GM21528 (cell line): ENCODE measurements at regions not wholly inside any gene's neighbourhood (a gene's known extent, or its start where the extent isn't known, plus 50 kb on each side); places are given as distances from the start of the nearest gene placed in this dataset.

Experiments
- ATAC-seq: cut with Tn5 transposase; IDR thresholded peaks from one replicate; pipeline ENCODE4 v1.9.1; 2021; ENCODE audit warnings: mild to moderate bottlenecking, moderate library complexity; ENCODE audit not compliant: unreplicated experiment, low FRiP score

DNA sequence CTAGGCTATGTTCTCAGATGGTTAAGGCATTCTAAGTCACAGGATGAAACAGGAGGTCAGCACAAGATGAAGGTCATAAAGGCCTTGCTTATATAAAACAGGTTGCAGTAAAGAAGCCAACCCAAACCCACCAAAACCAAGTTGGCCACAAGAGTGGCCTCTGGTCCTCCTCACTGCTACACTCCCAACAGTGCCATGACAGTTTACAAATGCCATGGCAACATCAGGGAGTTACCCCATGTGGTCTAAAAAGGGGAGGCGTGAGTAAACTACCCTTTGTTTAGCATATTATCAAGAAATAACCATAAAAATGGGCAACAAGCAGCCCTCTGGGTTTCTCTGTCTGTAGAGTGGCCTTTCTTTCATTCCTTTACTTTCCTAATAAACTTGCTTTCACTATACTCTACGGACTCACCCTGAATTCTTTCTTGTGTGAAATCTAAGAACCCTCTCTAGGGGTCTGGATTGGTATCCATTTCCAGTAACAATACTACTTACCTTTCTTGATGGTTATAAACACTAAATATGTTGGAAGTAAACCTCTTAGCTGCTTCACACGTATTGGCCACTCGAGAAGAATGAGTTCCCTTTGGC lies 1237.9 kb downstream of the FAM181B start:
- no peak for ATAC-seq

- ATAC-seq: no peak
Measured at GRCh38 chr11:81494431-81494830, 1239.2 kb downstream of the FAM181B start.

- no peak for ATAC-seq
Measured at GRCh38 chr11:81492923-81493445, 1240.7 kb downstream of the FAM181B start.

DNA sequence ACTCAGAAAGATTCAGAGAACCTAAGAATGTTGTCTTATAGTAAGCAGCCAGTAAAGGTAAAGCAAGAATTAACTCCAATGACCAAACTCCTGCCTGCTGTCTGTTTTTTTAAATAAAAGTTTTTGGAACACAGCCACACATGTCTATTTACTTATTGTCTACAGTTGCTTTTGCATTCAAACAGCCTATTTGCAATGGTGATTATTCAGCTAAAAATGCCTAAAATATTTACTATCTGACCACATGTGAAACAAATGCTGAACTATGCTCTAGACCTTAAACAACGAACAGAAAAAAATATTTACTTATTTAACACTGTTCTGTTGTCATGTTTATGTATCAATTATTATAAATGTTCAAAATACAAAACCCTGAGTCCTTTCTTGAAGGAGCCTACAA lies 1246.6 kb downstream of the FAM181B start:
- no peak for ATAC-seq

DNA sequence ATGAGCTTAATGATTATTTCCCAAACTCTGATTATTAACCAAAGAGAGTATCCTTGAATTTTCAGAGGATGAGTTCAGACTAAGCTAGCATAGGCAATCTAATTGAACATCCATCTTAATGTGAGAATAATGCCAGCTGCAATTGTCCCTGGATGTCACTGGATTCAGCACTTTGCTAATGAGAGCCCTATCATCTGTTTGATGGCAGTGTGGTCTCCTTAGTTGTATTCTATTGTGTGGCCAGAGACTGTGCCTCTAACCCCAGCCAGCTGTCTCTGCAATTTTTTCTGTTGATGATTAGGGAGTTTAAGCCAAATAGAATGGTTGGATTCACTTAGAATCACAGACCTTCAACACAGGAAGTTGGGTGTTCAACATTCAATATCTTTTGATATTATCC lies 1249.5 kb downstream of the FAM181B start:
- no peak for ATAC-seq

- no peak for ATAC-seq
Measured at GRCh38 chr11:81477277-81477676, 1256.4 kb downstream of the FAM181B start.

DNA sequence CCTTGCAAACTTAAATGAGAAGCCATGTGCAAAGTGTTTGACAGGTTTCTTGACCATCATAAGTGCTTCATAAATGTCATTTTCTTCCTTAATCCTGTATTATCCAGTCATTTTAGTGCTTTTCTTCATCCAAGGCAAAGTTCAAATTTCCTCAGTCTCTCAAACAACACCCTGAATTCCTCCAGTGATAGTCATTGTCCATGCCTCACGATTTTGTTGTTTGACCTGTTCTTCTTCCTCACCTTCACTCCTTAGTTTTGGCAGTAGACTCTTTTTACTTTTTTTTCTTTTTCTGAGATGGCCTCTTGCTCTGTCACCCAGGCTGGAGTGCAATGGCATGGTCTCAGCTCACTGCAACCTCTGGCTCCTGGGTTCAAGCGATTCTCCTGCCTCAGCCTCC lies 1257.3 kb downstream of the FAM181B start:
- ATAC-seq: no peak

DNA sequence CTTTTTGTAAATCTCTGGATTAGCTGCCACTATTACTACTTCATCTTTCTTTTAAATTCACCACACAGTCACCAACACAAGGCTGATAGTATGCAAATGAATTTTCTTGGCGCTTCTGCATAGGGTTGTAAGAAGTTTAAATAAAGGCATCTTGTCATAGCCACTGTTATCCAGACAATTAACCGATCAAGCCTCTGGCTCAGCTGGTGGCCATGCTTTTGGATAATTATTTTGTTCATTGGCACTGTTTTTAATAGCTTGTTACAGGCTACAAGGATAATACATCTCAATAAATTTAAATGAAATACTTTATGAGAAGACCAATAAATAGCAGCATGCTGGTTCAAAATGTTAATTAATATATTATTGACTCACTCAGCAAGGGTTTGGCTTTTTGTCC lies 1261.0 kb downstream of the FAM181B start:
- no peak for ATAC-seq

- no peak for ATAC-seq
Measured at GRCh38 chr11:81470446-81470845, 1263.2 kb downstream of the FAM181B start.

GRCh38 chr11:81459766-81460306 lies 1273.8 kb downstream of the FAM181B start:
- no peak for ATAC-seq

GRCh38 chr11:81449588-81450156 lies 1284.0 kb downstream of the FAM181B start:
- ATAC-seq: no peak

GRCh38 chr11:81444297-81444696 lies 1289.4 kb downstream of the FAM181B start:
- ATAC-seq: no peak

- no peak for ATAC-seq
Measured at GRCh38 chr11:81432333-81432732, 1301.3 kb downstream of the FAM181B start.

DNA sequence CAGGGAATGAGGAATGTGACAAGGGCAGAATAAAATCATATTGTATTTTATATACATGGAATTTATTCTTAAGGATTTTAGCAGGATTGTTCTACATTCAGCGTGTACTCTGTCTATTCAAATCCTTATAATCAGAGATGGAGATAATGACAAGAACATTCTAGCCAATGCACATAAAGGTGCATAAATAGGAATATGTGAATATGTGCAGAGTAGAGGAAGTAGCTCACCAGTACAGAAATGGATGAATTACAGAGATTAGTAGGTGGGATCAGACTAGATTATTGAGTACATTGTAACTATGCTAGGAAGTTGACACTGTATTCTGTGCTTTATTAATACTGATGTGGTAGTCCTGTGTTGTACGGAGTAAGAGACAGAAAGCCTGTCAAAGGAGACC lies 1308.8 kb downstream of the FAM181B start:
- ATAC-seq: no peak

- ATAC-seq: no peak
Measured at GRCh38 chr11:81422402-81422801, 1311.3 kb downstream of the FAM181B start.

DNA sequence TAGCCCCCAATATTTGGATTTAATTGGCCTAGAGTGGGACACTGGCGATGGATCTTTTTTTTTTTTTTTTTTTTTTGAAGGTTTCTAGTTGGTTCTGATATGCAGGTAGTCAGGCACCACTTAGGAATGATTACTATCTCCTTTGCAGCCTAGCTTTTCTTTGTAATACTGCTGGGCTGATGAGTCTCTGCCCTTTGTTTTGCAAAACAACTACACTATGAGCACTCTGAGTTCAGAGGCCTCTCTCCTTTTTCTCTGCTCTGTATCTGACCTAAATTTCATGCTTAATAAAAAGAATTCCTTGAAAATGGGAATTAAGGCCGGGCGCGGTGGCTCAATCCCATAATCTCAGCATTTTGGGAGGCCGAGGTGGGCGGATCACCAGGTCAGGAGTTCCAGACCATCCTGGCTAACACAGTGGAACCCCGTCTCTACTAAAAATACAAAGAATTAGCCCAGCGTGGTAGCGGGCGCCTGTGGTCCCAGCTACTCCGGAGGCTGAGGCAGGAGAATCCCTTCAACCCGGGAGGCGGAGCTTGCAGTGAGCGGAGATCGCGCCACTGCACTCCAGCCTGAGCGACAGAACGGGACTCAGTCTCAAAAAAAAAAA lies 1312.3 kb downstream of the FAM181B start:
- no peak for ATAC-seq

DNA sequence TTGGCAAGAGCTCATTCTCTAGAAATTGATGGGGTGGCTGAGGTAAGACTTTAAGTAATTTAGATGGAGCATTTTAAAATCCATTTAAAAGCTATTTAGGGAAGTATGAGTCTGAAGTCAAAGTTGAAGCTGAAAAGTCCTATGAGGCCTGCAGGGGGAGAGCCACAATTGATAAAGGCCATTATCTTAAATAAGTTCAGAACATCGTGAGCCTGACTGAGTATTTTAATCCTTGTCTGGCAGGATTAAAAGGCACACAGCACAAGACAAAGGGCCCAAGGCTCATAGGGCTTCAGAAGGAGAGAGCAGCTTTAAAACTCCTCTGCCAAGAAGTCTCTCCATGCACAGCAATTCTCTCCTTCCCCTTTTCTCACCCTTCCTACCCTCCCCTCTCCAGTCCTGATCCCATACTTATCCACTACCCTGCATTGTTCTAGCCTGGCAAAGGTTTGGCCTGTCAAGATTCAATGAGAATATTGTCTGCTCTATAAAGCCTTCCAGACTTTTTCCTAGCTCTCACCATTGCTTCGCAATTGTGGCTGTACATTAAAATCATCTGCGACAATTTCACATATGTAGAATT lies 1312.9 kb downstream of the FAM181B start:
- ATAC-seq: no peak

- no peak for ATAC-seq
Measured at GRCh38 chr11:81397316-81397715, 1336.3 kb downstream of the FAM181B start.

GRCh38 chr11:81394311-81394710 lies 1339.4 kb downstream of the FAM181B start:
- no peak for ATAC-seq

- no peak for ATAC-seq
Measured at GRCh38 chr11:81388326-81388725, 1345.3 kb downstream of the FAM181B start.

- no peak for ATAC-seq
Measured at GRCh38 chr11:81380395-81380794, 1353.3 kb downstream of the FAM181B start.
